Stimulated activated naive B cell treated with anti-CD40 and anti-IgM and Interleukin-4, amounts not matched to agents 10 μg/mL and 1 μg/mL and 100 μg/mL, for 72 hours (primary cell): ENCODE measurements at regions not wholly inside any gene's neighbourhood (a gene's known extent, or its start where the extent isn't known, plus 50 kb on each side); places are given as distances from the start of the nearest gene placed in this dataset.
A peak's percentile ranks its signal among the peaks of the same experiment; 100 is the strongest.

Experiments used
- ATAC-seq, 2 donors: fragments of 150-1000 bp; cut with Tn5 transposase; replicated peaks; 2 replicates each; pipeline ENCODE4 v1.10.0; 2021; ENCODE audit warnings: moderate library complexity in 1 of 2
- DNase-seq: peaks from one replicate; pipeline ENCODE4 v3.0.0; 2021
- H3K27ac Mint-ChIP-seq: one replicate; pipeline ENCODE4 v1.8.0; 2022; ENCODE audit warnings: mild to moderate bottlenecking, mixed read lengths
- H3K27me3 Mint-ChIP-seq, 2 donors: one replicate each; pipeline ENCODE4 v1.8.0; 2022; ENCODE audit warnings: mixed read lengths in 2 of 2
- H3K36me3 Mint-ChIP-seq, 2 donors: one replicate each; pipeline ENCODE4 v1.8.0; 2022; ENCODE audit warnings: mixed read lengths in 2 of 2, mild to moderate bottlenecking in 1 of 2
- H3K4me1 Mint-ChIP-seq, 2 donors: one replicate each; pipeline ENCODE4 v1.8.0; 2022; ENCODE audit warnings: mixed read lengths in 2 of 2, mild to moderate bottlenecking in 1 of 2
- H3K4me3 Mint-ChIP-seq, 2 donors: one replicate each; pipeline ENCODE4 v1.8.0; 2022; ENCODE audit warnings: mild to moderate bottlenecking in 2 of 2, mixed read lengths in 2 of 2, moderate library complexity in 1 of 2
- H3K9me3 Mint-ChIP-seq, 2 donors: one replicate each; pipeline ENCODE4 v1.8.0; 2022; ENCODE audit warnings: mixed read lengths in 2 of 2, mild to moderate bottlenecking in 1 of 2

DNA sequence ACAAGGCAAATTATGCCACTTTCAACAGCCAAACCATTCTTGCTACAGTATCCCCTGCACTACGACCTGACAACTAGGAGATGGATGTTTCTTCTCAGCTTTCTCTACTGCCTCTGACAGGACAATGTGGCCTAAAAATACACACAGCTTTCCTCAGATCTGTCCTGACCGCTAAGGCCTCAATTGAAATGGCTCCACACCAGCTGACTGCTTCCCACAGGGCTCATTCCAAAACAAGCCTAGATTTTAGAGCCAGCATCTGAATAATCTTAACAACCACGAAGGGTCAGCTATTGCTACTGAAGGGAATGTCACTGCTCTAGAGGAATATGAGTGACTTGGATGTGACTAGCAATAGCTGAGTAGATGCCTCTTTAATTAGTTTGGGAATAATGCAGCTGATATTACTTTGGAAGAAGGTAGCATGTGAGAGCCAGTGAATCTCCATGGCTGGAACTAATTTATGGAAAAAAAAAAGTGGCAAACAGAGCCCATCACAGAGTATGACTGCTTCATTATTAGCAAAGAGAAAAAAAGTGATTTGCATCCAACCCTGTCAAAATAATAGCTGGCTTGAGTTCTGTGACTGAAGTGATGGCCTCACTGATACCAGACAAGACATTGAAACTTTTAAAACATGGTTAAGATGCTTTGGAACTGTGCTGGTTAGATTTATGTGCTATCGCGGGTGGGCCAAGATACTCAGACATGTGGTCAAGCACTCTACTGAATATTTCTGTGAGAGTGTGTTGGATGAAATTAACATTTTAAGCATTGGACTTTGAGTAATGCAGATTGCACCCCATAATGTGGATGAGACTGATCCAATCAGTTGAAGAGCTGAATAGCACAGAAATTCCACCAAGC is 450.2 kb downstream of the NR2F1-AS1 start:
- Mint-ChIP-seq H3K36me3 (no peaks in the 10 kb centered on the region), H3K27me3 (no peaks in the 10 kb centered on the region), H3K9me3 (no peaks in the 10 kb centered on the region), H3K27ac (no peak overlapping the region), H3K4me3 (no peak overlapping the region), H3K4me1 (no peaks in the 10 kb centered on the region)
- ATAC-seq (peak in 1 of 2 donors; percentile 14), DNase-seq (no peak)

DNA sequence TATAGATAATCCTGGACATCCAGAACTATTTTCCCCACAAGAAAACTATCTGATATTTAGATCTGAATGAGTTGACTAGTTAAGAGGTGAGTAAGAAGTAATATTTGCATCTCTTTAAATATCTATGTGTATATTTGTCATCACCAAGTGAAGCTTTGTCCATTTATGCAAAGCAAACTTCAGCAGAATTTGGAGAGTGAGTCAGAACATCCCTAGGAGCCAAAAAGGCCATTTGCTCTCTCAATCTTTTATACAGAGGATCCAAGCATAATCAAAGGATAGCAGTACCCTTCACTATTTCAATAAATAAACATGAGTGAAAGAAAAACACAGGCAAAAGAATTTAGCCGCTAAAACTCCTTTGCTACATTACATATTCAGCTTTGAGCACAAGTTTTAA is 454.4 kb downstream of the NR2F1-AS1 start:
- no peaks in the 10 kb centered on the region for H3K36me3 Mint-ChIP-seq

DNA sequence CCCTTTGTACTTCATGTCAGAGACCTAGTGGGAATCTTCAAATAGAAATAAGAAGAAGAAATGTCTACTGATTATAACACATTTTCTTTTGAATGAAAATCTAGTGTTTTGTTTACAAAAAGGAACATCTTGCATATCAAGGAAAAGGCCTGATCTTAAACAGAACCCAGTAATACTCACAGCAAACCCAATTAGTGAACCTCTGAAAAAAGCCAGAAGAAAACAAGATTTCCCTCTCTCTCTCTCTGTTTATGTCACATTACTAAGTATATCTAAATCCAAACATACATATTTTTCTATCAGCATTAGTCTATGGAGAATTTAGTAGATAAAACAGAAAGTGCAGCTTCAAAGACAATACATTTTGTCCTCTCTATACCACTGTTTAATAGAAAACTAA is 457.9 kb downstream of the NR2F1-AS1 start:
- Mint-ChIP-seq H3K27me3 (no peaks in the 10 kb centered on the region), H3K4me3 (no peak overlapping the region), H3K36me3 (no peaks in the 10 kb centered on the region), H3K9me3 (peaks cover 0 to 4% of the 10 kb centered on the region in 2 donors), H3K27ac (no peak overlapping the region), H3K4me1 (no peaks in the 10 kb centered on the region)
- DNase-seq (no peak), ATAC-seq (no peak)

More for the DNA sequence above, 454.4 kb downstream of the NR2F1-AS1 start:
- ATAC-seq = no peak
- no peak for DNase-seq
- Mint-ChIP-seq H3K9me3 (no peaks in the 10 kb centered on the region), H3K4me3 (no peak overlapping the region), H3K27ac (no peak overlapping the region), H3K27me3 (no peaks in the 10 kb centered on the region), H3K4me1 (no peaks in the 10 kb centered on the region)

DNA sequence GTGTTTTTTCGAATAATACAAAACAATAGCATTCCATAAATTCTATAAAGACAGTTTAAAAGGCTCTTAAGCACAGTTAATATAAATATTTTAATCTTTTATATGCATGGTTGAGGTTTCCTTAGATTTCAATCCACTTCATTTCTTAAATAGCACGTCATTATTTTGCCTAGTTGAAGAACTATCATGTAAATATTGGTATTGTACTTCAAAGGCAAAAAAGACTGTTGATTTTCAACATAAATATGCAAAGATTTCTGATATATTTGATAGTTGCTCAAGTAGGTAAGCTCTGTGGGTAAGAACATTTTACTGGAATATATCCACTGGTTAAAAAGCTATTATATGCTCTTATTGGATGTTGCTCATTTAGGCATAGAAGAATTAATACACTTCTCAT is 458.6 kb downstream of the NR2F1-AS1 start:
- no peaks in the 10 kb centered on the region for H3K36me3 Mint-ChIP-seq
- ATAC-seq (no peak), DNase-seq (no peak)
- H3K9me3 Mint-ChIP-seq = peaks cover 0 to 4% of the 10 kb centered on the region in 2 donors
- H3K4me3 Mint-ChIP-seq = no peak overlapping the region
- H3K27ac Mint-ChIP-seq = no peak overlapping the region
- no peaks in the 10 kb centered on the region for H3K27me3 Mint-ChIP-seq
- H3K4me1 Mint-ChIP-seq = no peaks in the 10 kb centered on the region

DNA sequence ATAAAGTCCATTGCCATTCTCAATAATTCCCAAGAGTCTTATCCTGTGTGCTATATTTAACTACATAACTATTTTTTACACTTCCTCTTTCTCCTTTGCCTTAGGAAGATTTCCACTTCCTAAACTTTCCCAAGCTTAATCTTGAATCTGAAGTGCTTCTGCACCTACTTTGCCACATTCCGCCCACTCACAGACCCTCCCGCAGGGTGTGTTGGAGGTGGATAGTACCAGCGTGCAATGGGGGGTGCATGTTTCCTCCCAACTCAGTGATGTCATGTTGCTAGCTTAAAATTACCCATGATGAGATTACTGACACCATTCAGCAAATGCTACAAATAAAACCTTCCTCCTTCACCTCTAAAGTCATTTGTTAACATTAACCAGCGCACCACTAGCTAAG is 460.2 kb downstream of the NR2F1-AS1 start:
- H3K4me3 Mint-ChIP-seq = no peak overlapping the region
- no peaks in the 10 kb centered on the region for H3K36me3 Mint-ChIP-seq
- H3K27me3 Mint-ChIP-seq = no peaks in the 10 kb centered on the region
- ATAC-seq (no peak), DNase-seq (no peak)
- H3K27ac Mint-ChIP-seq = no peak overlapping the region
- no peaks in the 10 kb centered on the region for H3K4me1 Mint-ChIP-seq
- H3K9me3 Mint-ChIP-seq = peaks cover 0 to 4% of the 10 kb centered on the region in 2 donors

DNA sequence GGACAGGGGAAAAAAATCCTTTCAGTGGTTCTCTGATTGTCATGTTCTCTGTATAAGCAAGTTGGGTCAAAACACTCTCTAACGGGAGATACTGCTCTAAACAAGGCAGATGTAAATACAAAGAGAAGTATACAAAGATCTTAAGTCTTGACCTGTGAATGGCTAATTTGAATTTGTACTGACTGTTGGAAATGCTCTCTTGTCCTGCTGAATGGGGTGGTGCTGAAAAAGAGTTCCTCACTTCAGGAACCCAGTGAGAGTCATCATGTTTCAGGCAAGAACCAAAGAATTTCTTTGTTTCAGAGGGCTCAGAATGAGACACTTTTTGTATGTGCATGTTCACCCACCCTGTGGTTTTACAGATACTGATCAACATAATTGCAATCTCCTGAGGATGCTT is 461.0 kb downstream of the NR2F1-AS1 start:
- ATAC-seq = no peak
- Mint-ChIP-seq H3K27me3 (no peaks in the 10 kb centered on the region), H3K36me3 (no peaks in the 10 kb centered on the region), H3K9me3 (peaks cover 0 to 4% of the 10 kb centered on the region in 2 donors), H3K27ac (no peak overlapping the region), H3K4me3 (no peak overlapping the region), H3K4me1 (no peaks in the 10 kb centered on the region)
- no peak for DNase-seq

DNA sequence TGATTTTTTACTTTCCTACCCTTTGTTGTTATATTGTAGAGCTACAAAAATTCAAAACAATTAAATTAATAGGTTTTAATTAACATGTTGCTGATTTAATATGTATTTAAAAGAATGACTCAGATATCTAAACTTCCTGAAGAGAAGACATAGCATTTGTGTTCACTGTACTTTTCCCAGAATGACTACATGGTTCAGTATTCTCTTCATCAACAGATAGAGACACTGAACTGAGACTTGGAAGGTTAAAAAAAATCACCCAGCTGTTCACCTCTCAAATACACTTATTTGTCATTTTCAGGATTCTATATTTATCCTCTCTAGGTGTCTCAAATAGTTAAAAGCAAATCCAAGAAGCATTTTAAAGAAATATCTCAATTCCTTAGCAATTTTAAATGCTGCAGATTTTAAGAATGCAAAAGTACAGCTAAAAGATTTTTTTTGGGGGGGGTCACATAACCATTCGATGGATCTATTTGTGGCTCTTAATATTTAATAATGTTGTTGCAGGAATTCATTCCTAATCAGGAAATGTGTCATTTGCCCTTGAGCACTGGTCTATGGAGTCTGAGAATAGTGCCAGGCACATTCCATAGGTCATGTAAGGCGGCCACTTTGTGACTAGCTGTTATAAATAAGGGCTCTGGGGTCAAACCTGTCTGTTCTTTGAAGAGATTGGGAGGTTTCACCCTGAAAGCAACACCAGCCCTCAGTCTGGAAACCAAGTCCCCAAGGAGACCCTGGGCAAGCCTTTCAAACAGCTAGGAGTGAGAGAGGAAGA is 463.1 kb downstream of the NR2F1-AS1 start:
- Mint-ChIP-seq H3K36me3 (no peaks in the 10 kb centered on the region), H3K9me3 (peaks cover 0 to 4% of the 10 kb centered on the region in 2 donors), H3K27ac (no peak overlapping the region), H3K4me1 (no peaks in the 10 kb centered on the region), H3K27me3 (no peaks in the 10 kb centered on the region), H3K4me3 (no peak overlapping the region)
- ATAC-seq (no peak), DNase-seq (no peak)

DNA sequence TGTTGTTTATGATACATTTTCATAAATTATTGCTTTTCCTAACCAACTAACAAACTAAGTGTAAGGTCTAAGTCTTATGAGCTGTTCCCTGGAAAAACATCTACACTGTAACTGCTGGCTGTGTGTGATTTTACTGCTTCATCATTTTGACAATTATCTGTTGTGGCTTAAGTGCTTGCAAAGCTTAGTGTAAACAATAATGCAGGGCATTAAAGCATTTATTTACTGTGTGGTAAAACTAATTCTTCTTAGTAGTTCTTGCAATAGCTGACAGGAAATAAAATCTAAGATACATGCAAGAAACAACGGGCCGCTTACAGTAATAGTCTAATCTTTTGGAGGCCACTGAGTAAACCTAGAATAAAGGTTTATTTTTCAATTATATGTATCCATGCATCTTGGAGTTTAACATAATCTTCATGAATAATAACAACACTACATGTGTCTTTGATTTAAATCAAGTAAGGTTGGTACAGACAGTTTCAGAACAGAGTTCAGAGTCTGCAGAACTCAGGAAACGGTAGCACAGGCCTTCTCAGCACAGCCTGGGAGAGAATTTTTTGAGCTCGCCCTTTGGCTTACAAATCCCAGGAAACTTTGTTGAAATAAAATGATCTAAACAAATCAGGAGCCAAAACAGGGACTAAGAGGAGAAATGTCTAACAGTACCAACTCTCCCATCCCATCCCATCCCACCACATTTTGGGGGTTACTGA is 473.1 kb downstream of the NR2F1-AS1 start:
- ATAC-seq (no peak), DNase-seq (no peak)
- Mint-ChIP-seq H3K27me3 (no peaks in the 10 kb centered on the region), H3K9me3 (no peaks in the 10 kb centered on the region), H3K36me3 (no peaks in the 10 kb centered on the region), H3K4me1 (no peaks in the 10 kb centered on the region), H3K27ac (no peak overlapping the region), H3K4me3 (no peak overlapping the region)

DNA sequence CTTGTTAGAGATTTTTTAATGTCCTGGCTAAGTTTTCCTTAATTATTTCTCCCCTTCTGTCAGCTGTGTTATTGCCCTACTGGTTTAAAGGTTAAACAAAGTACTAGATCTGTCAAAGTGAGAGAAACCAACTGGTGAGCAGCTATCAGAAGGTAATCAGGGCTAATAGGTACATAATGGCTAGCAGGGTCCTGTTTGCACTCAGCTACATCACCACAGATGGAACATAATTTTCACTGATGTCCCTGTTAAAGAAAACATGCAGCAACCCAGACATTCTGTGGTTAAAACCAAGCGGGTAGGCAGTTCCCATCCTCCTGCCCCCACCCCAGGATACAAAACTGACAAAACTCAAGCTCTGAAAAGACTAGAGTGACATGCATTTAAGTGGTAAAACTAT is 473.9 kb downstream of the NR2F1-AS1 start:
- no peak overlapping the region for H3K4me3 Mint-ChIP-seq
- H3K27me3 Mint-ChIP-seq = no peaks in the 10 kb centered on the region
- no peak overlapping the region for H3K27ac Mint-ChIP-seq
- no peaks in the 10 kb centered on the region for H3K4me1 Mint-ChIP-seq
- H3K36me3 Mint-ChIP-seq = no peaks in the 10 kb centered on the region
- DNase-seq (no peak), ATAC-seq (no peak)
- peaks cover 0 to 2% of the 10 kb centered on the region in 2 donors for H3K9me3 Mint-ChIP-seq

DNA sequence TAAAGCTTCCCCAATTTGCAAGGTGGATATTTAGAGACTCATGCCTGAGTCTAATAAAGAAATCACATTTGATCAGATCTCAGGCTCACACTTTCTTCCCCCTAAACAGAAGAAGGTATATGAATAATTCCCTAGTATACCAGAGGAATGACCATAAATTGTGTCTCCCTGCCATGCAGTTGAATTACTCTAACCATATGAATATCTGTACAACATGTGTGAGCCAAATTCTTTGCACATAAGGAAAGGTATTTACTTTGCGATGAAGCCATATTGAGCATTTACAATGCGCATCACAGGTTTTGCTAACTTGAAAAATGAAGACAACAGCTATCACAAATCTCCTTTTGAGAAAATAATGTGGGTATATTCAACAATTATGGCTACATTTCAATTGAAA is 479.4 kb downstream of the NR2F1-AS1 start:
- Mint-ChIP-seq H3K27me3 (no peaks in the 10 kb centered on the region), H3K27ac (no peak overlapping the region), H3K9me3 (peaks cover 3 to 5% of the 10 kb centered on the region in 2 donors), H3K4me3 (no peak overlapping the region), H3K36me3 (no peaks in the 10 kb centered on the region), H3K4me1 (no peaks in the 10 kb centered on the region)
- ATAC-seq = no peak
- no peak for DNase-seq

DNA sequence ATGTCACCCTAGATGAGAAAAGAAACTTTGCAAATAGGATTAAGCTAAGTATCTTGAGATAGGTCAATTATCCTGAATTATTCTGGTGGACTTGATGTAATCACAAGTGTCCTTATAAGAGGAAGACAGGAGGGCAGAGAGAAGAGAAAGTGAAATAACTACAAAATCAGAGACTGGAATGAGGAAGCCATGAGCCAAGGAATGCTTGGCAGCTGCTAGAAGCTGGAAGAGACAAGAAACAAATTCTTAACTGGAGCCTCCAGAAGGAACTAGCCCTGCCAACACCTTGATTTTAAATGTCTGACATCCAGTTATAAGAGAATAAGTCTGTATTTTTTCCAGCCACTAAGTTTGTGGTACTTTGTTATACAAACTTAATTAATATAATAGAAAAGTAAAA is 480.0 kb downstream of the NR2F1-AS1 start:
- peaks cover 5 to 6% of the 10 kb centered on the region in 2 donors for H3K9me3 Mint-ChIP-seq
- DNase-seq (no peak), ATAC-seq (no peak)
- no peaks in the 10 kb centered on the region for H3K36me3 Mint-ChIP-seq
- H3K4me3 Mint-ChIP-seq = no peak overlapping the region
- no peaks in the 10 kb centered on the region for H3K4me1 Mint-ChIP-seq
- no peaks in the 10 kb centered on the region for H3K27me3 Mint-ChIP-seq
- no peak overlapping the region for H3K27ac Mint-ChIP-seq

DNA sequence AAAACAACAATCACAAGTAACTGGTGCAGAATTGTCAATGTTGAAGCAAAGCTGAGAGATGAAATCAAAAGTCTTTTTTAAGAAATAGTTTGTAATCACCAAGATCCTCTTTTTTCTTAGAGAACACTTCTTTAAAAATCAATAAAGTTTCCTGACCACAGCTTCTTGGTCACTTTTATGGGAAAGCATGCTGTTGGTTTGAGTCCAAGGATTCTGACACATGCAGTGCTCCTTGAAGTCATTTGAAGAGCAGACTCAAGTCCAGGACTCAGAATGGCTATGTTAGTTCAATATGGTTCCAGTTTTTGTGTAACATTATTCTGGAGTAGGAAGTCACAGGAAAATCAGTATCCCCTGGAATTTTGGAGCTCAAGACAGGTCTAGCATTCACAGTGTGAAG is 480.6 kb downstream of the NR2F1-AS1 start:
- Mint-ChIP-seq H3K27ac (no peak overlapping the region), H3K36me3 (no peaks in the 10 kb centered on the region), H3K27me3 (no peaks in the 10 kb centered on the region), H3K9me3 (peaks cover 5 to 6% of the 10 kb centered on the region in 2 donors), H3K4me3 (no peak overlapping the region), H3K4me1 (no peaks in the 10 kb centered on the region)
- no peak for ATAC-seq
- DNase-seq = no peak

DNA sequence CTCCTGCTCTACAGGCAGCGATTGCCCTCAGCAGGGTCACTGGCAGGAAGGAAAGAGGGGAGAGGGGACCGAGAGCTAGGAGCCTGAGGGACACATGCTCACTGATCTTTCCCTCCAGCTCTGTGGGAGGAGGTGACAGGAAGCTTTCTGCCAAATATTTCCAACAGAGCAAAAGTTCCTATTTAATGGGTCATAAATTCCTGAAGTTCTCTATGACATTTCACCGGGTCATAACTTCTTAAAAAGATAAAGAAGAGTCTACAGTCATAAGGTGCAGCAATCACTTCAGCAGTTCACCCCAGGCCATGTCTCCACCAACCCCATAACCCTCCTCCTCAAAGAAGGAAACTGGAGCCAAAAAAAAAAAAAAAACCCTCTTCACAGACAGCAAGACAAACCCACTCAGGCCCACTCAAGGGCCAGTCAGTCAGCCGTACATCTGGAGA is 481.1 kb downstream of the NR2F1-AS1 start:
- Mint-ChIP-seq H3K4me1 (no peaks in the 10 kb centered on the region), H3K27me3 (no peaks in the 10 kb centered on the region), H3K36me3 (no peaks in the 10 kb centered on the region), H3K4me3 (no peak overlapping the region), H3K9me3 (peaks cover 5 to 6% of the 10 kb centered on the region in 2 donors), H3K27ac (no peak overlapping the region)
- ATAC-seq (no peak), DNase-seq (no peak)

DNA sequence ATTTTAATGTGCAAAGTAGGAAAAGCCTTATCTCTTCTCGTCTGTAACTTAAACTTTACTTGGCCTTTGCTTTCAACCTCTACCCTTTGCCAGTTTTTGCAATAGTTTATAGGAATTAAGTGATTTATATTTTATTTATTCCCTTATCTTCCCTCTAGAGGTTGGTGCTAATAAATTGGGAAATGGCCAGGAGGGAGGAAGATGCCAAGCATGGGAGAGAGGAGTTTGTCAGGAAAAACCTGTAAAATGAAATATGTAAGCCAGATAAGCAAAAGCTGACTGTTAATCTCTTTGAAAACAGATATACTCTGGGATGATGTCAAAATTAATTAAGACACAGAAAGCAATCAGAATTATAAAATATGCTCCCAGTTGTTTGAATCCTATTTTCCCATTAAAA is 484.5 kb downstream of the NR2F1-AS1 start:
- no peaks in the 10 kb centered on the region for H3K36me3 Mint-ChIP-seq
- DNase-seq (no peak), ATAC-seq (no peak)
- H3K27ac Mint-ChIP-seq = no peak overlapping the region
- no peak overlapping the region for H3K4me3 Mint-ChIP-seq
- H3K9me3 Mint-ChIP-seq = peaks cover 5 to 7% of the 10 kb centered on the region in 2 donors
- H3K27me3 Mint-ChIP-seq = no peaks in the 10 kb centered on the region
- no peaks in the 10 kb centered on the region for H3K4me1 Mint-ChIP-seq
